HG03342 (cell line): ENCODE measurements at regions not wholly inside any gene's neighbourhood (a gene's known extent, or its start where the extent isn't known, plus 50 kb on each side); places are given as distances from the start of the nearest gene placed in this dataset.
"Not testable (repeated sequence)": the region's sequence is repeated elsewhere in the genome, so short reads cannot be mapped to it uniquely, and the experiment has no call there.

ENCODE experiments used
- ATAC-seq: cut with Tn5 transposase; IDR thresholded peaks from one replicate; pipeline ENCODE4 v1.9.1; 2021; ENCODE audit warnings: mild to moderate bottlenecking, moderate library complexity; ENCODE audit not compliant: unreplicated experiment

DNA sequence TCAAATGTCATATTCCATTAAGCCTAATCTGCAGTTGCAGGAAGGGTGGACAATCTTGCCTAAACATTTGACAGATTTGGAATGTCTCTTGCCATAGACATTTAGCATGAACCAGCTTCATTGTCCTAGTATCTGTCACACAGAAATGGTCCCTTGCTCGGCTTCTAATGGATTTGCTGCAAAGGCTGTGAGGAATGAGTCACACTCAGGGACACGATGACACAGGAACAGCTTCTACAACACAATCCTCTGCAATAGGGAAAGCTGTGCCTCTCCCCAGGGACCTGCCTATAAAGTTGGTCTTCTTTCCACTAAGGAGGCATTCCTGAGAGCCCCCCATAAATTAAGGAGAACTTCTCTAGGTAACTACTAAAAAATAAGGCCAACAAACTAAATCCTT is 155.1 kb upstream of the L3MBTL4 start:
- ATAC-seq: no peak

DNA sequence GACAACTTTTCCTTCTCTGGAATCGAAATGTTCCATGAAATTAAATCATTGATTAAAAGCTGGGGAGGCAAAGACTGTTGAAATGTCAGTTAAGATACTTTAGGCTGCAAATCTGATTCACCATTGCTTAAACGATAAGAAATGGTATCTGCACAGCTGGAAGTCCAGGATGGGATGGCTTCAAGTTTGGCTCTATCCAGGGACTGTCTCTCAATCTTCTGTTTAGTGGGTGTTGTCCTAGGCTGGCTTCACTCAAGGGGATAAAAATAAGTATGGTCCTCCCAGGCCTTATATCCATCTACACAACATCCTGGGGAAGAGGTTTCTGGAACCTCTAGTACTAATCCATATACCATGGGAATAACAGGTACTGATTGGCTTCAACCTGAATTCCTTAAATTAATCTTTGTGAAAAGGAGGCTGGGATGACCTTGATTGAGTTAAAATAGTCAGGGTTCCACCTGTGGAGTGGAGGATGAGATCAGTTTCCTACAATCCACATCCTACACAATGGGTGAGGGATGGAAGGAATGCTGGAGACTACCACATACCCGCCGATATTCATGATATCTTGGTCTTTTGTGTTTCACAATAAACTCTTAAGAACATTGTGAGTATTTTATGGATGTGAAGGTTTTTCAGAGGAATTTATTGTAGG is 156.0 kb upstream of the L3MBTL4 start:
- no peak for ATAC-seq

DNA sequence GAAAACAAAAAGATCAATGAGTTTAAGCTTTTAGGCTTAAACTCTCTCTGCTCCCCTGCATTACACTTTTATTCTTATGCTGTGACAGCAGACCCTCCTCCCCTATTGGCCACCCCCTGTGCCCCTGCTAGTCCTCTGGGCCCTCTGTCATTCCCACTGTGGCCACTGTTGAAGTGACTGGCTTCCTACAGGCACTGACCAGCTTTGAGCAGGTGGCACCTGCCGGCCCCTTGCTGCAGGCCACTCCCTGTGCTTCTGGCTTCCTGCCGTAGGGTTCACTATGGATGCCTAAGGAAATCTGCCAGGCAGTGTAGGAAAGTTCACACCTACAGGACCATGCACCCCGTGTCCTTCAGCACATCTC is 156.5 kb upstream of the L3MBTL4 start:
- no peak for ATAC-seq

DNA sequence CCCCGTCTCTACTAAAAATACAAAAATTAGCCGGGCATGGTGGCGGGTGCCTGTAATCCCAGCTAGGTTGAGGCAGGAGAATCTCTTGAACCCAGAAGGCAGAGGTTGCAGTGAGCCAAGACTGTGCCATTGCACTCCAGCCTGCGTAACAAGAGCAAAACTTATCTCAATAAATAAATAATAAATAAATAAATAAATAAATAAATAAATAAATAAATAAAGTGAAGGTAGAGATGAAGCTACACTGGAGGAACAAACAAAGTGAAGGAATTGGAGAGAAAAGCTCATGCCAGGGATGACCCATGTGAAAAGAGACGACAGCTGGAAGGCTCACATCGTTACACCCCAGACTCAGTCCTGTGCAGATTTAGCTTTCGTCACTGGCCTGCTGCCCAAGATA is 157.3 kb upstream of the ARHGAP28 start:
- not testable (repeated sequence) for ATAC-seq

GRCh38 chr18:6574631-6575030 is 154.9 kb upstream of the ARHGAP28 start:
- no peak for ATAC-seq

DNA sequence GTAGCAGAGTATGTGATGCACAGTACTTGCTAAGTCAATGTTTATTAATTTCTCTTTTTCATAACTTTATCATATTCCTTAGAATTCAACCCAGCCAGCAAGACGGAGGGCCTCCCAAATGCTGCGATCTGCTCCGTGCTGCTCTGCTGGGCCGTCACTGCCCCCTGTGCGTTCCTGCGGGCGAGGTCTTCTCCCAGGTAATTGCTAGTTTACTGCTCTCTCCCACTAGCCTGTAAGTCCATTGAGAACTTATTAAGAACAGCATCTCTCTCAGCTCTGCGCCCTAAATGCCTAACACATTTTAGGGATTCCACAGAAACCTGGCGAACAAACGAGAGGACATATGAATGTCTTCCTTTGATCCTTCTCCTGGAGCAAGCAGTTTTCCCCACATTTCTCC is 153.6 kb upstream of the ARHGAP28 start:
- no peak for ATAC-seq

DNA sequence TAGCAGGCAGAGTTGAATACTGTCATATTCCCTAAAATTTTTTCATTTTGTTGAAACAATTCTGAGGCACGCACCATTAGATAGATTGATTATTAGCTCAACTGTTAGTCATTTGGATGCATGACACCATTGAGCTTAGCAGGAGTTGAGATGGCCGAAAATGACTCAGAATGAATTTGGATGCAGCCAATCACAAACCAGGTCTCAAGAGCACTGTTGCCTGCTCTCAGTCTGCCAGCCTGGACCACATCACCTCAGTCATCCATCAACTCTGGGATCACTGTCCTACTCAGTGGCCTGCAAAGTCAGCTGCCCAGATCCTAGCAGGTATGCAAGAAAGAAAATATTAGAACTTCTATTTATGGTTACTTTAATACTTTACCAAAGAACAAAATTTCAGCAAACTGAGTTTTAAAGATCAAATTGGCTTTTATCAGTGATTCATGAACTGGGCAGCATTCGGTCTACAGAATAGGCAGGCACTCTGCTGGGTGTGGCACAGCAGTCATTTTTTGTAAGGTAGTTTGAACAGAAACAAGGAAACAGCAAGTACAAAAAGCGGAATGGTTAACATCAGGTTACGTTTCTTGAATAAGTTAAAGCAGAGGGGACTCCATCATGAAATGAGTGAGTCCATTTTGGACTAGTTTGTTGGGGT is 152.7 kb upstream of the ARHGAP28 start:
- ATAC-seq: no peak

DNA sequence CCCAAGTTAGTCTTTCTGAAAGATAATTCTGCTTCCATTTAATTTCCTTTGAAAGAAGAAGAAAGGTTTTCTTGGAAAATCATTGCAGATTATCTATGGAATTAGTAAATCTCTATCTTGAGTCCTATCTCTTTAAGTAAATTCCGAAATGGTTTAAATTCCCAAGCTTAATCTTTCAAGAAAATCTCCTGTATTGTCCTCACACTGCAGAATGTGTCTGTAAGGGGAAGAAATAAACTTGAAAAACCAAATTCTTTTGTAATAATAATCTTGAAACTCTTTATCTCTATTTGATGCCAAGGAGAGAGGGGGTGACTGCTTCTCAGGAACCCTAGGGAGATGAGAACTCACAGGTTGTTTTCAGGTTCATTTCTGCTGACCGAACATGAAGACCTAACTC is 150.8 kb upstream of the ARHGAP28 start:
- no peak for ATAC-seq

GRCh38 chr18:6579486-6579885 is 150.0 kb upstream of the ARHGAP28 start:
- no peak for ATAC-seq

- no peak for ATAC-seq
These were observed 149.1 kb upstream of the ARHGAP28 start for GRCh38 chr18:6580401-6580800.

GRCh38 chr18:6589923-6590322 is 139.6 kb upstream of the ARHGAP28 start:
- ATAC-seq: no peak

GRCh38 chr18:6590326-6590725 is 139.2 kb upstream of the ARHGAP28 start:
- ATAC-seq: no peak

- ATAC-seq: no peak
These were observed 138.0 kb upstream of the ARHGAP28 start for GRCh38 chr18:6591491-6591890.

- no peak for ATAC-seq
These were observed 137.0 kb upstream of the ARHGAP28 start for GRCh38 chr18:6592522-6592921.

DNA sequence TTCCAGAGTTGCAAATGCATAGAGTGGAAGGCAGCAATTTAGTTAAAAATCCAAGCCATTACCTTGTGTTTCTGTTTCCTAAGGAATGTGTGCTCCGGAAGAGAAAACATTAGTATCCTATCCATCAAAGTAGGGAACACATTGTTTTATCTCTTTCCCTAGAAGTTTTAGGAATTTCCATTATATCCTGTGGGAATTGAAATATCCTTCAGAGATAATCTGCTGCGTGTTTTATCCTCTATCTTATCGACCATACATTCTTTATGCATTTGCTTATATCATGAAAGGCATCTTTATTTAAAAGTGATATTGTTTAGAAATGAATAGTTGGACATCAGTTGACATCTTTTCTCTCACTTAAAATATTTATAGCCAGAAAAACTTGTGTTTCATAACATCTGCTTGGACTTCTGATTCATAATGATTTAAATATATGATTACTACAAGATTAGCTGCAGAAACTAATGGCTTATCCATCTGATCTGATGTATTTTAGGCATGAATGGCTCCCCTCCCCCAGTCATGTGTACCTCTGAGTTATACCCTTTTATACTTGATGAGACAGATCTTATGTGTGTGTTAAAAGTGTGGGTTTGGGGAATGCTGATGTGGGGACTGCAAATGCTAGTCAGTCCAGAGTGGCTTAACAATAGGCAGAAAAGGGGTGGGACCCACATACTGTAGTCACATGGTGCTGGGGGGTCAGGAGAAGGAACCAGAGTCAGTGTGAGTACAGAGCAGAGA is 136.2 kb upstream of the ARHGAP28 start:
- no peak for ATAC-seq

DNA sequence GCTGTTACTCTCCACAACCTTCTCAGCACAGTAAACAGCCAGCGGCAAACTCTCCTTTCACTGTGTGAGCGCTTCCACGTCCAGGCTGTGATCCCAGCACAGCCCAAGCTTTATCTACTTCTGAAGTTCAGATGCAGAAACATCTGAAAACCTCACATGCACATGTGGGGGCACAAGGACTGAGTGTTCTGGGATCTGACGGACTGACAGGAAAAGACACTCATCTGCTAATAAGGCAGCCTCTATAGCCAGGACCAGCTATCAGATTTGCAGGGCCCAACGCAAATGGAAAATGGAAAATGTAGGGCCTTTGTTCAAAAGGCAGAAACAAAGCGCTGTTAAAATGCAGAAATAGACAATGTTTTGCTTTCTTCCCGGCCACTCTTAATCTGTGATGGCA is 133.8 kb upstream of the ARHGAP28 start:
- no peak for ATAC-seq

GRCh38 chr18:6598657-6599056 is 130.9 kb upstream of the ARHGAP28 start:
- no peak for ATAC-seq

DNA sequence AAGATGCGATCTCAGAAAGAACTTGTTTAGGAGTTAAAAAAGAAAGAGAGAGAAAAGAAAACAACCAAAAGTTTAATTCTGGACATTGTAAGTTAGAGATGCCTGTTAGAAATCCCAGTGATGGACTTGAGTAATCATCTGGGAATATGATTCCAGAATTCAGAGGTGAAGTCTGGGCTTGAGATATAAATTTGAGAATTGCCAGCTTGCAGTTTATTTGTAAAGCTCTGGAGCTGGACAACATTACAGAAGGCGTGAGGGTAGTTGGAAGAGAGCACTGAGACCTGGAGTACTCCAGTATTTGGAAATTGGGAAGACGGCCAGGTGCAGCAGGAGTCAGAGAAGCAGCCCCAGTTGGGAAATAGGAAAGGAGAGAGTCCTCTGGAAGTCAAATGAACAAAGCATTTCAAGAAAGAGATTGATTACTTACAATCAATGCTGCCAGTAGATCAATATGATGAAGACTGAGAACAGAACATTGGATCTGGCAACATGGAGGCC is 128.8 kb upstream of the ARHGAP28 start:
- ATAC-seq: no peak

DNA sequence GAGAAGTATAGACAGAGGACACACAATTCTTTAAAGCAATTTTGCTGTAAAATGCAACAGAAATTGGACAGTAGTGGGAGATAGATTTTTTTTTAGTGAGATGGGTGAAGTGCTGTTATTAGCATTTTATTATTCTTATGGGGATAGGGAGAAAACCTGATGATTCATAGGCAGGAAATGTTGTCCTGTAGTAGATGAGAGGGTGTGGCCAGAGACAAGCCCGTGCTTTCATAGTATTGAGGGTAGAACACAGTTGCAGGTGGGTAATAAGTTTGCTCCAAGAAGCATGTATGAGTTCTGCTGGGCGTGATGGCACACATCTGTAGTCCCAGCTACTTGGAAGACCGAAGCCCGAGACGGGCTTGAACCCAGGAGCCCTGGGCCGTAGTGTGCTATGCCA is 128.3 kb upstream of the ARHGAP28 start:
- ATAC-seq: no peak

DNA sequence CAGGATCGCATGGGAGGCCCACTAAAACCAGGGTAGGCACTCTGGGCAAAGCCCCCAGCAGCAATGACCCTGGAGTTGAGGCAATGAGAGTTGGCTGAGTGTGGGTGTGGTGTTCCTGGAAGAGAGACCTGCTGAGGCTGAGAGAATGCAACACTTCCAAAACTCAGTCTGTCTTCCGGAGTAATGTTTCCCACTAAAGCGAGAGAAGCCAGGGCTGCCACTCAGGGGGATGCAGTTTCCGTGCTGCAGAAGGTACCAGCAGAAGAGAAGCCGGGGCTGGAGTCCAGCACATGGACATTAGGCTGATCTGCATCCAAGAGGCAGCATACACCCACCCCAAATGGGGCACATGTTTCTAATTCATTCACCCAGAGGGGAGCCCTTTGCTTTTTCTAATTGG is 127.2 kb upstream of the ARHGAP28 start:
- ATAC-seq: no peak

DNA sequence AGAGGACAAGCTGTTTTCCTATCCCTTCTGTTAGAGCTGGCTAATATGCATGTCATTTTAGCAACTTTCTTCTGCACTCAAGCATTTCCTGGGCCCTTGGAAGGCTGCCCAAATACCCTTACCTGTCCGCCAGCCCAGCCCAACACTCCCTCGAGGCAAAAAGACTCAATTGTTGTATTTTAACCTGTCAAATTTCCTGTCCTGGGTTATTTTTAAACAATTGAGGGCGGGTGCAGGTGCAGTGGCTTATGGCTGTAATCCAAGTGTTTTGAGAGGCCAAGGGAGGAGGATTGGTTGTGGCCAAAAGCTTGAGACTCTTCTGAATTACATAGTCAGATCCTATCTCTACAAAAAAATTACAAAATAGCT is 125.0 kb upstream of the ARHGAP28 start:
- ATAC-seq: no peak
